Stomach smooth muscle (tissue), 2 donors: ENCODE measurements at regions not wholly inside any gene's neighbourhood (a gene's known extent, or its start where the extent isn't known, plus 50 kb on each side); places are given as distances from the start of the nearest gene placed in this dataset.
"Not testable (repeated sequence)": the region's sequence is repeated elsewhere in the genome, so short reads cannot be mapped to it uniquely, and the experiment has no call there.

Experiments used
- H3K27ac ChIP-seq: one replicate; pipeline ENCODE4 v1.7.0; 2013; ENCODE audit warnings: mild to moderate bottlenecking, low read length, inconsistent platforms
- H3K27me3 ChIP-seq, 2 donors: one replicate each; pipeline ENCODE4 v1.7.0; 2013; ENCODE audit warnings: low read length in 2 of 2; ENCODE audit not compliant: insufficient read depth in 2 of 2, control insufficient read depth in 1 of 2
- H3K36me3 ChIP-seq, 2 donors: one replicate each; pipeline ENCODE4 v1.7.0; 2013; ENCODE audit warnings: low read length in 2 of 2; ENCODE audit not compliant: control insufficient read depth in 2 of 2, insufficient read depth in 2 of 2
- H3K4me1 ChIP-seq: one replicate; pipeline ENCODE4 v1.7.0; 2013; ENCODE audit warnings: low read length; ENCODE audit not compliant: control insufficient read depth, insufficient read depth
- H3K4me3 ChIP-seq, 2 donors: one replicate each; pipeline ENCODE4 v1.7.0; 2013; ENCODE audit warnings: low read length in 2 of 2
- H3K9ac ChIP-seq, 2 donors: one replicate each; pipeline ENCODE4 v1.7.0; 2013; ENCODE audit warnings: low read length in 2 of 2, mild to moderate bottlenecking in 1 of 2
- H3K9me3 ChIP-seq, 2 donors: one replicate each; pipeline ENCODE4 v1.7.0; 2013; ENCODE audit warnings: low read length in 2 of 2; ENCODE audit not compliant: control insufficient read depth in 2 of 2
- donor health status: healthy.
- donor health status: Pancreatic carcinoma.

GRCh38 chr3:161689584-161690298, 193.1 kb downstream of the OTOL1 start:
- H3K27ac ChIP-seq: no peak overlapping the region
- H3K4me1 ChIP-seq: no peaks in the 10 kb centered on the region
- no peaks in the 10 kb centered on the region for H3K27me3 ChIP-seq
- H3K4me3 ChIP-seq: no peak overlapping the region
- no peaks in the 10 kb centered on the region for H3K9me3 ChIP-seq
- no peaks in the 10 kb centered on the region for H3K36me3 ChIP-seq
- H3K9ac ChIP-seq: no peak overlapping the region

GRCh38 chr3:161690299-161690620, 193.7 kb downstream of the OTOL1 start:
- Histone ChIP-seq H3K4me1 (no peaks in the 10 kb centered on the region), H3K9ac (no peak overlapping the region), H3K27ac (no peak overlapping the region), H3K4me3 (no peak overlapping the region), H3K27me3 (no peaks in the 10 kb centered on the region), H3K9me3 (no peaks in the 10 kb centered on the region), H3K36me3 (no peaks in the 10 kb centered on the region)

DNA sequence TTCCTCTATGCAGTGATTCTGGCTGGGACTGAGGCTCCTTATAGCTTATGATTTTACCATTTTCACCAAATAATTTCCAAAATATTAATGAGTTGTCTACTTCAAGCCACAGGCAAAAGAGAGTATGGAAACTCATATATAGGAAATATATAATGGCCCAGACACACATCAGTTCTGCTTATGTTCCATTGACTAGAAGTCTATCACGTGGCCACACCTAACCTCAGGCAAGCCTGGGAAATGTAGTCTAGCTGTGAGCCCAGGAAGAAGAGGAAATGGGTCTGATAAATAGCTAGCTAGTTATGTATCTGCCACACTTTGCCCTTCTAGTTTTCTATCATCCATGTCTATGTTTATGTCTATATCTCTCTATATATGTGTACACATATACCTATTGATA, 195.1 kb downstream of the OTOL1 start:
- Histone ChIP-seq H3K36me3 (no peaks in the 10 kb centered on the region), H3K4me1 (no peaks in the 10 kb centered on the region), H3K9ac (no peak overlapping the region), H3K4me3 (no peak overlapping the region), H3K27me3 (no peaks in the 10 kb centered on the region), H3K27ac (no peak overlapping the region), H3K9me3 (no peaks in the 10 kb centered on the region)

GRCh38 chr3:161694682-161695564, 198.3 kb downstream of the OTOL1 start:
- Histone ChIP-seq H3K27ac (no peak overlapping the region), H3K36me3 (no peaks in the 10 kb centered on the region), H3K9me3 (no peaks in the 10 kb centered on the region), H3K9ac (no peak overlapping the region), H3K4me1 (no peaks in the 10 kb centered on the region), H3K4me3 (no peak overlapping the region), H3K27me3 (no peaks in the 10 kb centered on the region)

- H3K27me3 ChIP-seq: no peaks in the 10 kb centered on the region
- H3K36me3 ChIP-seq: no peaks in the 10 kb centered on the region
- no peak overlapping the region for H3K27ac ChIP-seq
- H3K9me3 ChIP-seq: no peaks in the 10 kb centered on the region
- no peak overlapping the region for H3K9ac ChIP-seq
- no peaks in the 10 kb centered on the region for H3K4me1 ChIP-seq
- H3K4me3 ChIP-seq: no peak overlapping the region
Measured at GRCh38 chr3:161695811-161696210, 199.2 kb downstream of the OTOL1 start.

DNA sequence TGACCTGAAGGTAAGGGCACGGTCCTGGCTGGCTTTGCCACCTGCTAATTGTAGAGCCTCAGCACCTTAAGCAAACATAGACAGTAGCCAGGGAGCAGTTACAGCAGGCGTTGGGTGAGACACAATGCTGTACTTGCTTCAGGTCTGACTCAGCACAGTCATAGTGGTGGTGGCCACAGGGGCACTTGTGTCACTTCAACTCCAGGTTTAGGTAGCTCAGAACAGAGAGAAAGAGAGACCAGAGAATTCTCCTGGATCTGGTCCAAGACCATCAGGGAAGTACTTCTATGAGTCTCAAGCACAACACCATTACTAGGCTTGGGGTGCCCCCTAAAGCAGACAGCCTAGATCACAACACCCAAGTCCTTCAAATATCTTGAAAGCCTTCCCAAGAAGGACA, 204.4 kb downstream of the OTOL1 start:
- Histone ChIP-seq H3K27ac (no peak overlapping the region), H3K9ac (no peak overlapping the region), H3K9me3 (no peaks in the 10 kb centered on the region), H3K36me3 (no peaks in the 10 kb centered on the region), H3K27me3 (no peaks in the 10 kb centered on the region), H3K4me3 (no peak overlapping the region), H3K4me1 (no peaks in the 10 kb centered on the region)

GRCh38 chr3:161707253-161707652, 210.6 kb downstream of the OTOL1 start:
- not testable (repeated sequence) for H3K27me3 ChIP-seq, H3K9ac ChIP-seq, H3K27ac ChIP-seq, H3K4me3 ChIP-seq, H3K36me3 ChIP-seq, H3K4me1 ChIP-seq, H3K9me3 ChIP-seq

- H3K36me3 ChIP-seq: no peaks in the 10 kb centered on the region
- no peak overlapping the region for H3K4me3 ChIP-seq
- H3K9ac ChIP-seq: no peak overlapping the region
- no peaks in the 10 kb centered on the region for H3K4me1 ChIP-seq
- no peaks in the 10 kb centered on the region for H3K27me3 ChIP-seq
- H3K27ac ChIP-seq: no peak overlapping the region
- H3K9me3 ChIP-seq: no peaks in the 10 kb centered on the region
Measured at GRCh38 chr3:161713731-161714130, 217.1 kb downstream of the OTOL1 start.

DNA sequence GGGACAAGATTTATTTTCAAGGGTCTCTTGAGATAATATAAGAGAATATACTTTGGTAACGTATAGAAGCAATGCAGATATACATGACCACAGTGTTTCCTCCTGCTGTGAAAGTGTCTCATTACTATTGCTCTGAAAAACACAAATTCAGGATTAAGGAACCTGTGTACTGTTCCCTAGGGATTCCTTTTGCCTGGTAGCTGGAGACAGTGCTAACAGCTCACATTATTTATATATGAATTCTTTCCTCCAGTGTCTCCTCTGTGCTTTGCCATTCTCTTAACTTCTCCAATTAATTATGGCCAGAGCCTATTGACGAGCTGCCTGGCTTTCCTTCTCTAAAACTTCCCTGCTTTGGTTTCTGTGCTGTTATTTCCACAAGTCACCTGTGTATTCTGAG, 235.4 kb downstream of the OTOL1 start:
- Histone ChIP-seq H3K4me3 (no peak overlapping the region), H3K27me3 (no peaks in the 10 kb centered on the region), H3K9ac (no peak overlapping the region), H3K4me1 (no peaks in the 10 kb centered on the region), H3K36me3 (no peaks in the 10 kb centered on the region), H3K27ac (no peak overlapping the region), H3K9me3 (no peaks in the 10 kb centered on the region)

DNA sequence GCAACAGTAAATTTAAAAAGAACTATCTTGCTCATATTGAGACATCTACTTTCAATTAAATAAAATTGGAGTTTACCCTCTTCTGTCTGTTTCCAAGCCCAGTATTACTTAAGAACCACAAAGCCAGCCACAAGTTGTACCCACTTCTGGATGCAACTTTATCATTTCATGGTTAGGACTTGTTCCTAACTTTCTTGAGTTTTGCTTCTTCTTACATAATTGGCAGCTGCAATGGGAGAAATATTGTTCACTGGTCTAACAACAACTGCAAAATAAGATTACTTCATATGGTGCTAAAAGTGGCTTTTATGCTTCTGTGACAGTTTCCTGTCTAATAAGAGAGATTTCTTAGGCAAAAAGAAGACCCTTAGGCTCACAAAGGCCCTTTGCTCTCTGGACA, 240.6 kb downstream of the OTOL1 start:
- Histone ChIP-seq H3K27ac (no peak overlapping the region), H3K27me3 (no peaks in the 10 kb centered on the region), H3K9ac (no peak overlapping the region), H3K36me3 (no peaks in the 10 kb centered on the region), H3K4me3 (no peak overlapping the region), H3K9me3 (no peaks in the 10 kb centered on the region), H3K4me1 (no peaks in the 10 kb centered on the region)

GRCh38 chr3:161740421-161740820, 243.8 kb downstream of the OTOL1 start:
- Histone ChIP-seq H3K36me3 (no peaks in the 10 kb centered on the region), H3K27ac (no peak overlapping the region), H3K9ac (no peak overlapping the region), H3K27me3 (no peaks in the 10 kb centered on the region), H3K9me3 (no peaks in the 10 kb centered on the region), H3K4me3 (no peak overlapping the region), H3K4me1 (no peaks in the 10 kb centered on the region)
